Prostate gland (tissue), 2 donors: ENCODE measurements at regions not wholly inside any gene's neighbourhood (a gene's known extent, or its start where the extent isn't known, plus 50 kb on each side); places are given as distances from the start of the nearest gene placed in this dataset.

Experiments
- DNase-seq: peaks from one replicate; pipeline ENCODE4 v3.0.0-alpha.2; 2019; ENCODE audit warnings: low spot score
- H3K27ac ChIP-seq, 2 donors: fragments of 200-600 bp; sonication (generic); 2 replicates each; pipeline ENCODE4 v1.5.1; 2017 to 2019
- H3K27me3 ChIP-seq: fragments of 200-600 bp; sonication (generic); replicated peaks from 2 replicates; pipeline ENCODE4 v1.5.1; 2019; ENCODE audit not compliant: insufficient read depth
- H3K36me3 ChIP-seq, 2 donors: fragments of 200-600 bp; sonication (generic); 1 replicate in 1 of 2; 2 replicates in 1 of 2; pipeline versions ENCODE4 v1.5.1 to v1.8.1; 2017 to 2019
- H3K4me1 ChIP-seq: fragments of 200-600 bp; sonication (generic); replicated peaks from 2 replicates; pipeline ENCODE4 v1.5.1; 2019
- H3K4me3 ChIP-seq, 2 donors: fragments of 200-600 bp; sonication (generic); 2 replicates each; pipeline ENCODE4 v1.5.1; 2017 to 2019
- H3K9me3 ChIP-seq: fragments of 200-600 bp; sonication (generic); 2 replicates; pipeline ENCODE4 v1.5.1; 2017
- POLR2A ChIP-seq: fragments of 450-650 bp; IDR thresholded peaks from one replicate; pipeline ENCODE4 v1.6.1; 2016; ENCODE audit warnings: antibody characterized with exemption, mild to moderate bottlenecking
- POLR2AphosphoS5 ChIP-seq: sonication (generic); formaldehyde crosslinking; IDR thresholded peaks from one replicate; pipeline ENCODE4 v1.6.1; 2017; ENCODE audit warnings: antibody characterized with exemption
- WGBS: methylation state at CpG from one replicate; pipeline ENCODE4 v1.1.5; 2018; 5-methylcytosine and 5-hydroxymethylcytosine counted together
- intact Hi-C: fragments of 100-400 bp; cut with DNase I; formaldehyde crosslinking; loops from one replicate; pipeline ENCODE4 v1.14.2; 2022
- TF ChIP-seq, protein P1 (sequence below), 4 experiments: fragments of 200-600 bp in 2 of 4; fragments of 450-650 bp in 2 of 4; sonication (generic) in 2 of 4; IDR thresholded peaks; 1 replicate in 3 of 4; 2 replicates in 1 of 4; pipeline ENCODE4 v1.5.1; 2016 to 2019; ENCODE audit warnings: antibody characterized with exemption in 4 of 4, mild to moderate bottlenecking in 2 of 4, moderate library complexity in 2 of 4

GRCh38 chr3:127100459-127101410 is 92.2 kb upstream of the PRR23E start:
- no peak overlapping the region for H3K27ac ChIP-seq
- intact Hi-C loops, result no loop called here
- H3K9me3 ChIP-seq, result no peaks in the 10 kb centered on the region
- H3K36me3 ChIP-seq, result no peaks in the 10 kb centered on the region
- TF ChIP-seq, protein P1, sequence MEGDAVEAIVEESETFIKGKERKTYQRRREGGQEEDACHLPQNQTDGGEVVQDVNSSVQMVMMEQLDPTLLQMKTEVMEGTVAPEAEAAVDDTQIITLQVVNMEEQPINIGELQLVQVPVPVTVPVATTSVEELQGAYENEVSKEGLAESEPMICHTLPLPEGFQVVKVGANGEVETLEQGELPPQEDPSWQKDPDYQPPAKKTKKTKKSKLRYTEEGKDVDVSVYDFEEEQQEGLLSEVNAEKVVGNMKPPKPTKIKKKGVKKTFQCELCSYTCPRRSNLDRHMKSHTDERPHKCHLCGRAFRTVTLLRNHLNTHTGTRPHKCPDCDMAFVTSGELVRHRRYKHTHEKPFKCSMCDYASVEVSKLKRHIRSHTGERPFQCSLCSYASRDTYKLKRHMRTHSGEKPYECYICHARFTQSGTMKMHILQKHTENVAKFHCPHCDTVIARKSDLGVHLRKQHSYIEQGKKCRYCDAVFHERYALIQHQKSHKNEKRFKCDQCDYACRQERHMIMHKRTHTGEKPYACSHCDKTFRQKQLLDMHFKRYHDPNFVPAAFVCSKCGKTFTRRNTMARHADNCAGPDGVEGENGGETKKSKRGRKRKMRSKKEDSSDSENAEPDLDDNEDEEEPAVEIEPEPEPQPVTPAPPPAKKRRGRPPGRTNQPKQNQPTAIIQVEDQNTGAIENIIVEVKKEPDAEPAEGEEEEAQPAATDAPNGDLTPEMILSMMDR (IDR thresholded peaks at IDR 0.05), result no peak
- TF ChIP-seq POLR2AphosphoS5 (no peak), POLR2A (no peak)
- H3K27me3 ChIP-seq, result peaks cover 5% of the 10 kb centered on the region
- WGBS, result 85% methylated on average over 18 of the region's 18 CpGs
- no peak overlapping the region for H3K4me3 ChIP-seq
- no peaks in the 10 kb centered on the region for H3K4me1 ChIP-seq
- no peak for DNase-seq

DNA sequence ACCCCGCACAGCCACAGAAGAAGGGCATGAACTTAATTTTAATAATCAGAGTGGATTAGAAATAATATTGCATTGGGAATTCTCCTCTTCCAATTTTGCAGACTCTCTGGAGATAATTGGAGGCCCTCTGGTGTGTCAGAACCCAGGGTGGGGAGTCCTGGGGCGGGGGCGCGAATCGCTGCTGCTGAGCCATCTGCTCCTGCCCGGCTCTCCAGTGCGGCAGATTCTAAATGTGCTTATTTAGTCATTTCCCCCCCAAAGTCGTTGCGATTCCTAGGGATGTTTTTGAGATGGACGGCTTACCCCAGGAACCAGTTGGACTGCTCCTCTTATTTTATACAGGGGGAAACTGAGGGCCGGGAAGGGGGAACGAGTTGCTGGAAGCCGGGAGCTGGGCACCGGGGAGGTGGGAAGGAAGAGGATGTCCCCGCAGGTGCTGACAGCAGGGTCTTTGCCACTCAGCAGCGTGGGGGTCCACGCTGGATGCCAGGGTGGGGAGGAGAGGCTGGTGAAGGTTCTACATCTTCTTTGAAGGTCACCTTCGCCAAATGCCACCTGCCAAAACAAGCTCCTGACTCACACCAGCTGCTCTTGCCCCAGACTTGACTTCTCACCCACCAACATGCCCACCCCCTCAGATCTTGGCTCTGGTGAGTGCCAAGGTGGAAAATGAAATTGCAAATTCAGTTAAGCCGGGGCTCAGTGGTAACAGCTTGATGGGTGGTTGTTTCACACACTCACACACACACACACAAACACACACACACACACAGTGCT is 91.3 kb upstream of the PRR23E start:
- Histone ChIP-seq H3K4me3 (no peak overlapping the region), H3K27ac (no peak overlapping the region), H3K27me3 (peaks cover 5% of the 10 kb centered on the region), H3K4me1 (no peaks in the 10 kb centered on the region), H3K9me3 (no peaks in the 10 kb centered on the region), H3K36me3 (no peaks in the 10 kb centered on the region)
- WGBS, result 91% methylated on average over 19 of the region's 19 CpGs
- DNase-seq, result no peak
- TF ChIP-seq POLR2A (no peak), POLR2AphosphoS5 (no peak)
- TF ChIP-seq, protein P1 (IDR thresholded peaks at IDR 0.05), result no peak
- intact Hi-C loops, result no loop called here

DNA sequence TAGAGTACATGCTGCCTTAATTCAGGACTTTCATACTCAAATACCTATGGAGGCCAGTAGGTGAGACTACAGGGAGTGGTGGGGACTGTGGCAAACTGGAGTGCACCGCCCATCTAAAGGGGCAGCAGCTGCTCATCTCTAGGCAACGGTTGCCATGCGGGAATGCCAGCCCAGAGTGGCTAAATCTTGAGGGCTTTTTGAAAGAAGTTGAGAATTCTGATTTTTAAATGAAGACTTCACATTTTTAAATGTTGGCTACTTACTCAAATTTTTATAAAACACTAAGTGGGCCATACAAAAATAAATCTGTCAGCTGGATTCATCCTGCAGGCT is 90.8 kb upstream of the PRR23E start:
- no peaks in the 10 kb centered on the region for H3K36me3 ChIP-seq
- no peaks in the 10 kb centered on the region for H3K4me1 ChIP-seq
- intact Hi-C loops, result no loop called here
- WGBS, result 93% methylated on average over 3 of the region's 3 CpGs
- no peak overlapping the region for H3K4me3 ChIP-seq
- TF ChIP-seq, protein P1 (IDR thresholded peaks at IDR 0.05), result no peak
- TF ChIP-seq POLR2A (no peak), POLR2AphosphoS5 (no peak)
- H3K27ac ChIP-seq, result no peak overlapping the region
- DNase-seq, result no peak
- no peaks in the 10 kb centered on the region for H3K9me3 ChIP-seq
- peaks cover 5% of the 10 kb centered on the region for H3K27me3 ChIP-seq

- WGBS, result 93% methylated on average over 13 of the region's 13 CpGs
- DNase-seq, result no peak
Measured at GRCh38 chr3:127102587-127102986, 90.3 kb upstream of the PRR23E start.

More at GRCh38 chr3:127102587-127102986, 90.3 kb upstream of the PRR23E start:
- H3K9me3 ChIP-seq, result no peaks in the 10 kb centered on the region
- H3K27me3 ChIP-seq, result peaks cover 5% of the 10 kb centered on the region
- H3K4me1 ChIP-seq, result no peaks in the 10 kb centered on the region
- H3K27ac ChIP-seq, result no peak overlapping the region
- no peaks in the 10 kb centered on the region for H3K36me3 ChIP-seq
- no peak overlapping the region for H3K4me3 ChIP-seq
- intact Hi-C loops, result no loop called here
- TF ChIP-seq, protein P1 (IDR thresholded peaks at IDR 0.05), result no peak
- TF ChIP-seq POLR2A (no peak), POLR2AphosphoS5 (no peak)
